Neural cell (in vitro differentiated cells): ENCODE measurements at regions not wholly inside any gene's neighbourhood (a gene's known extent, or its start where the extent isn't known, plus 50 kb on each side); places are given as distances from the start of the nearest gene placed in this dataset.

ENCODE experiments used
- H2AFZ ChIP-seq: fragments of 200-600, 300-800 bp; sonication (generic), shearing (Covaris generic); 2 replicates; pipeline ENCODE4 v1.6.0; 2014; ENCODE audit warnings: low read depth, mild to moderate bottlenecking, antibody characterized with exemption, low read length, moderate library complexity
- H3F3A ChIP-seq: fragments of 200-600 bp; shearing (Covaris generic); 2 replicates; pipeline ENCODE4 v1.6.1; 2016; ENCODE audit warnings: mild to moderate bottlenecking, moderate library complexity, mixed read lengths, antibody characterized with exemption, low read length; ENCODE audit not compliant: insufficient read depth, poor library complexity, severe bottlenecking
- H3K27ac ChIP-seq: fragments of 200-600, 300-800 bp; sonication (generic), shearing (Covaris generic); 2 replicates; pipeline ENCODE4 v1.5.1; 2014; ENCODE audit warnings: mild to moderate bottlenecking, low read length, moderate library complexity
- H3K27me3 ChIP-seq: fragments of 300-800, 200-600 bp; sonication (generic), shearing (Covaris generic); 2 replicates; pipeline ENCODE4 v1.6.0; 2014; ENCODE audit warnings: mild to moderate bottlenecking, low read depth, low read length, moderate library complexity; ENCODE audit not compliant: insufficient read depth
- H3K36me3 ChIP-seq: fragments of 300-800, 200-600 bp; sonication (generic), shearing (Covaris generic); 2 replicates; pipeline ENCODE4 v1.5.1; 2014; ENCODE audit warnings: mild to moderate bottlenecking, antibody characterized with exemption, low read length, moderate library complexity; ENCODE audit not compliant: insufficient read depth
- H3K4me2 ChIP-seq: fragments of 300-800, 200-600 bp; sonication (generic), shearing (Covaris generic); 2 replicates; pipeline ENCODE4 v1.6.0; 2014; ENCODE audit warnings: mild to moderate bottlenecking, low read length
- H3K4me3 ChIP-seq: fragments of 300-800, 200-600 bp; sonication (generic), shearing (Covaris generic); 2 replicates; pipeline ENCODE4 v1.5.1; 2014; ENCODE audit warnings: mild to moderate bottlenecking, low read length, moderate library complexity
- H3K79me2 ChIP-seq: fragments of 200-600 bp; shearing (Covaris generic); replicated peaks from 2 replicates; pipeline ENCODE4 v1.6.0; 2014; ENCODE audit warnings: mild to moderate bottlenecking, low read length, moderate library complexity; ENCODE audit not compliant: insufficient read depth
- H3K9ac ChIP-seq: fragments of 300-800, 200-600 bp; sonication (generic), shearing (Covaris generic); 2 replicates; pipeline ENCODE4 v1.6.1; 2016; ENCODE audit warnings: mild to moderate bottlenecking, low read length, mixed read lengths
- H3K9me2 ChIP-seq: fragments of 200-600 bp; shearing (Covaris generic); 2 replicates; pipeline ENCODE4 v1.6.1; 2016; ENCODE audit warnings: mild to moderate bottlenecking, low read length, mixed read lengths; ENCODE audit not compliant: insufficient read depth
- H3K9me3 ChIP-seq: fragments of 200-600, 300-800 bp; sonication (generic), shearing (Covaris generic); 2 replicates; pipeline ENCODE4 v1.6.1; 2016; ENCODE audit warnings: mild to moderate bottlenecking, mixed run types, low read length, moderate library complexity, mixed read lengths
- H4K20me1 ChIP-seq: fragments of 200-600 bp; shearing (Covaris generic); 2 replicates; pipeline ENCODE4 v1.6.1; 2016; ENCODE audit warnings: mild to moderate bottlenecking, mixed run types; ENCODE audit not compliant: insufficient read depth
- CTCF ChIP-seq: fragments of 450-650 bp; IDR thresholded peaks from 2 replicates; pipeline ENCODE4 v1.5.1; 2014; ENCODE audit warnings: antibody characterized with exemption, mild to moderate bottlenecking, moderate library complexity; ENCODE audit not compliant: poor library complexity, severe bottlenecking
- EP300 ChIP-seq: fragments of 450-650 bp; conservative IDR thresholded peaks from 2 replicates; pipeline ENCODE4 v1.6.1; 2014; ENCODE audit warnings: antibody characterized with exemption, mild to moderate bottlenecking, moderate library complexity; ENCODE audit not compliant: poor library complexity, severe bottlenecking
- EZH2 ChIP-seq: fragments of 200-600, 300-800 bp; shearing (Covaris generic), sonication (generic); IDR thresholded peaks from 2 replicates; pipeline ENCODE4 v1.6.1; 2014; ENCODE audit warnings: antibody characterized with exemption, low read length, borderline replicate concordance, mild to moderate bottlenecking; ENCODE audit not compliant: insufficient read depth, poor library complexity, severe bottlenecking
- MXI1 ChIP-seq: fragments of 450-650 bp; conservative IDR thresholded peaks from 2 replicates; pipeline ENCODE4 v1.6.1; 2014; ENCODE audit warnings: antibody characterized with exemption, mild to moderate bottlenecking; ENCODE audit not compliant: poor library complexity, severe bottlenecking
- POLR2AphosphoS5 ChIP-seq: IDR thresholded peaks from 2 replicates; pipeline ENCODE4 v1.6.1; 2012
- RAD21 ChIP-seq: fragments of 450-650 bp; conservative IDR thresholded peaks from 2 replicates; pipeline ENCODE4 v1.6.1; 2014; ENCODE audit warnings: antibody characterized with exemption, mild to moderate bottlenecking, moderate library complexity
- REST ChIP-seq: IDR thresholded peaks from 2 replicates; pipeline ENCODE4 v1.6.1; 2012; ENCODE audit warnings: borderline replicate concordance
- SMC3 ChIP-seq: fragments of 450-650 bp; conservative IDR thresholded peaks from 2 replicates; pipeline ENCODE4 v1.6.1; 2014; ENCODE audit warnings: antibody characterized with exemption, mild to moderate bottlenecking, moderate library complexity; ENCODE audit not compliant: poor library complexity
- TAF1 ChIP-seq: IDR thresholded peaks from 2 replicates; pipeline ENCODE4 v1.6.1; 2012; ENCODE audit warnings: low read depth

GRCh38 chr12:107847430-107847829, 72.9 kb downstream of the ASCL4 start:
- H3K36me3 ChIP-seq: no peaks in the 10 kb centered on the region
- H3K79me2 ChIP-seq: no peaks in the 10 kb centered on the region
- no peak overlapping the region for H3K27ac ChIP-seq
- no peak overlapping the region for H3K4me2 ChIP-seq
- no peaks in the 10 kb centered on the region for H4K20me1 ChIP-seq
- H3K9ac ChIP-seq: no peak overlapping the region
- peaks cover 65% of the 10 kb centered on the region for H3K27me3 ChIP-seq
- H3K9me2 ChIP-seq: no peaks in the 10 kb centered on the region
- no peak overlapping the region for H2AFZ ChIP-seq
- no peak for TF ChIP-seq CTCF
- TF ChIP-seq EZH2: no peak
- TF ChIP-seq RAD21: no peak
- TF ChIP-seq TAF1: no peak
- TF ChIP-seq REST: no peak
- no peak for TF ChIP-seq POLR2AphosphoS5
- no peak for TF ChIP-seq SMC3
- TF ChIP-seq MXI1: no peak
- TF ChIP-seq EP300: no peak
- no peaks in the 10 kb centered on the region for H3F3A ChIP-seq
- no peak overlapping the region for H3K4me3 ChIP-seq
- H3K9me3 ChIP-seq: no peaks in the 10 kb centered on the region

- TF ChIP-seq POLR2AphosphoS5: no peak
- TF ChIP-seq EP300: no peak
- no peak for TF ChIP-seq SMC3
- no peaks in the 10 kb centered on the region for H3K9me3 ChIP-seq
- no peak overlapping the region for H3K9ac ChIP-seq
- H4K20me1 ChIP-seq: no peaks in the 10 kb centered on the region
- H3K9me2 ChIP-seq: no peaks in the 10 kb centered on the region
- no peak overlapping the region for H2AFZ ChIP-seq
- H3K36me3 ChIP-seq: no peaks in the 10 kb centered on the region
- no peaks in the 10 kb centered on the region for H3K79me2 ChIP-seq
- H3K27me3 ChIP-seq: peaks cover 61% of the 10 kb centered on the region
- H3F3A ChIP-seq: no peaks in the 10 kb centered on the region
- H3K4me3 ChIP-seq: no peak overlapping the region
- no peak overlapping the region for H3K27ac ChIP-seq
- H3K4me2 ChIP-seq: no peak overlapping the region
Measured at GRCh38 chr12:107847830-107848229, 73.3 kb downstream of the ASCL4 start.

- no peak overlapping the region for H3K4me3 ChIP-seq
Measured at GRCh38 chr12:107853479-107853878, 79.0 kb downstream of the ASCL4 start.

More at GRCh38 chr12:107853479-107853878, 79.0 kb downstream of the ASCL4 start:
- Histone ChIP-seq H4K20me1 (no peaks in the 10 kb centered on the region), H3K9me3 (no peaks in the 10 kb centered on the region), H3K36me3 (no peaks in the 10 kb centered on the region), H3K9ac (no peak overlapping the region), H3K27me3 (peaks cover 8% of the 10 kb centered on the region), H3K79me2 (no peaks in the 10 kb centered on the region), H3F3A (no peaks in the 10 kb centered on the region), H3K27ac (no peak overlapping the region), H2AFZ (no peak overlapping the region), H3K4me2 (no peak overlapping the region), H3K9me2 (no peaks in the 10 kb centered on the region)
- TF ChIP-seq CTCF (no peak), EP300 (no peak), EZH2 (no peak), REST (no peak), MXI1 (no peak), RAD21 (no peak)
